ENCODE measurements at regions not wholly inside any gene's neighbourhood (a gene's known extent, or its start where the extent isn't known, plus 50 kb on each side); places are given as distances from the start of the nearest gene placed in this dataset.

GRCh38 chr13:61149331-61149730, 266.3 kb downstream of the PCDH20 start:
- no peak for DNase-seq
- H3K4me1 Mint-ChIP-seq (ENCODE audit: low read depth, unreplicated experiment), result peaks cover 3% of the 10 kb centered on the region

GRCh38 chr13:61148691-61149315, 266.8 kb downstream of the PCDH20 start:
- TF ChIP-seq CTCF (IDR thresholded peaks at IDR 0.05; ENCODE audit: partially characterized antibody, unreplicated experiment), result no peak
- Mint-ChIP-seq H3K27ac (ENCODE audit: unreplicated experiment) (no peak overlapping the region), H3K27me3 (ENCODE audit: unreplicated experiment) (peaks cover 1% of the 10 kb centered on the region), H3K9me3 (ENCODE audit: unreplicated experiment) (peaks cover 3% of the 10 kb centered on the region), H3K36me3 (ENCODE audit: unreplicated experiment) (peaks cover 5% of the 10 kb centered on the region), H3K4me3 (ENCODE audit: unreplicated experiment) (no peak overlapping the region), H3K4me1 (ENCODE audit: low read depth, unreplicated experiment) (peaks cover 5% of the 10 kb centered on the region)
- no peak for DNase-seq

More at GRCh38 chr13:61149331-61149730, 266.3 kb downstream of the PCDH20 start:
- Mint-ChIP-seq H3K9me3 (ENCODE audit: unreplicated experiment) (peaks cover 3% of the 10 kb centered on the region), H3K27me3 (ENCODE audit: unreplicated experiment) (peaks cover 1% of the 10 kb centered on the region), H3K36me3 (ENCODE audit: unreplicated experiment) (peaks cover 4% of the 10 kb centered on the region), H3K4me3 (ENCODE audit: unreplicated experiment) (no peak overlapping the region), H3K27ac (ENCODE audit: unreplicated experiment) (no peak overlapping the region)
- TF ChIP-seq CTCF (IDR thresholded peaks at IDR 0.05; ENCODE audit: partially characterized antibody, unreplicated experiment), result no peak

- Mint-ChIP-seq H3K36me3 (ENCODE audit: unreplicated experiment) (peaks cover 5% of the 10 kb centered on the region), H3K27me3 (ENCODE audit: unreplicated experiment) (peaks cover 1% of the 10 kb centered on the region), H3K9me3 (ENCODE audit: unreplicated experiment) (peaks cover 3% of the 10 kb centered on the region), H3K27ac (ENCODE audit: unreplicated experiment) (no peak overlapping the region), H3K4me3 (ENCODE audit: unreplicated experiment) (no peak overlapping the region), H3K4me1 (ENCODE audit: low read depth, unreplicated experiment) (peaks cover 5% of the 10 kb centered on the region)
- DNase-seq, result no peak
- TF ChIP-seq CTCF (IDR thresholded peaks at IDR 0.05; ENCODE audit: partially characterized antibody, unreplicated experiment), result no peak
These were observed 267.4 kb downstream of the PCDH20 start for GRCh38 chr13:61148211-61148610.

GRCh38 chr13:61146571-61146970, 269.1 kb downstream of the PCDH20 start:
- no peak overlapping the region for H3K27ac Mint-ChIP-seq (ENCODE audit: unreplicated experiment)
- H3K27me3 Mint-ChIP-seq (ENCODE audit: unreplicated experiment), result peaks cover 1% of the 10 kb centered on the region
- TF ChIP-seq CTCF (IDR thresholded peaks at IDR 0.05; ENCODE audit: partially characterized antibody, unreplicated experiment), result no peak
- H3K4me3 Mint-ChIP-seq (ENCODE audit: unreplicated experiment), result no peak overlapping the region
- peaks cover 5% of the 10 kb centered on the region for H3K36me3 Mint-ChIP-seq (ENCODE audit: unreplicated experiment)
- peaks cover 8% of the 10 kb centered on the region for H3K4me1 Mint-ChIP-seq (ENCODE audit: low read depth, unreplicated experiment)
- DNase-seq, result no peak
- H3K9me3 Mint-ChIP-seq (ENCODE audit: unreplicated experiment), result peaks cover 3% of the 10 kb centered on the region

- Mint-ChIP-seq H3K27ac (ENCODE audit: unreplicated experiment) (no peak overlapping the region), H3K27me3 (ENCODE audit: unreplicated experiment) (peaks cover 1% of the 10 kb centered on the region), H3K36me3 (ENCODE audit: unreplicated experiment) (peaks cover 5% of the 10 kb centered on the region), H3K4me1 (ENCODE audit: low read depth, unreplicated experiment) (peaks cover 8% of the 10 kb centered on the region), H3K4me3 (ENCODE audit: unreplicated experiment) (no peak overlapping the region), H3K9me3 (ENCODE audit: unreplicated experiment) (peaks cover 3% of the 10 kb centered on the region)
- TF ChIP-seq CTCF (IDR thresholded peaks at IDR 0.05; ENCODE audit: partially characterized antibody, unreplicated experiment), result no peak
- DNase-seq, result no peak
These were observed 269.5 kb downstream of the PCDH20 start for GRCh38 chr13:61146158-61146557.
